Activated naive CD8-positive, alpha-beta T cell treated with anti-CD3 and anti-CD28 coated beads for 36 hours (primary cell): ENCODE measurements at regions not wholly inside any gene's neighbourhood (a gene's known extent, or its start where the extent isn't known, plus 50 kb on each side); places are given as distances from the start of the nearest gene placed in this dataset.

Experiments used
- DNase-seq: peaks from one replicate; pipeline ENCODE4 v3.0.0; 2021
- H3K27ac Mint-ChIP-seq: one replicate; pipeline ENCODE4 v1.8.0; 2022; ENCODE audit warnings: mild to moderate bottlenecking, moderate library complexity, mixed read lengths
- H3K27me3 Mint-ChIP-seq: one replicate; pipeline ENCODE4 v1.8.0; 2022; ENCODE audit warnings: mild to moderate bottlenecking, mixed read lengths
- H3K36me3 Mint-ChIP-seq: one replicate; pipeline ENCODE4 v1.8.0; 2021; ENCODE audit warnings: mild to moderate bottlenecking, mixed read lengths
- H3K4me1 Mint-ChIP-seq: one replicate; pipeline ENCODE4 v1.8.0; 2021; ENCODE audit warnings: mixed read lengths
- H3K4me3 Mint-ChIP-seq: one replicate; pipeline ENCODE4 v1.8.0; 2022; ENCODE audit warnings: mild to moderate bottlenecking, moderate library complexity, mixed read lengths
- H3K9me3 Mint-ChIP-seq: one replicate; pipeline ENCODE4 v1.8.0; 2022; ENCODE audit warnings: mixed read lengths

- Mint-ChIP-seq H3K36me3 (peaks cover 5% of the 10 kb centered on the region), H3K27me3 (peaks cover 24% of the 10 kb centered on the region), H3K4me3 (no peak overlapping the region), H3K27ac (no peak overlapping the region), H3K4me1 (no peaks in the 10 kb centered on the region), H3K9me3 (peaks cover 13% of the 10 kb centered on the region)
- no peak for DNase-seq
These were observed 385.0 kb downstream of the EIPR1 start for GRCh38 chr2:2992634-2993033.

- Mint-ChIP-seq H3K9me3 (peaks cover 16% of the 10 kb centered on the region), H3K36me3 (peaks cover 5% of the 10 kb centered on the region), H3K4me1 (no peaks in the 10 kb centered on the region), H3K4me3 (no peak overlapping the region), H3K27ac (no peak overlapping the region), H3K27me3 (peaks cover 9% of the 10 kb centered on the region)
- no peak for DNase-seq
These were observed 392.6 kb downstream of the EIPR1 start for GRCh38 chr2:2985020-2985419.

- DNase-seq: no peak
- Mint-ChIP-seq H3K36me3 (no peaks in the 10 kb centered on the region), H3K27ac (no peak overlapping the region), H3K27me3 (peaks cover 16% of the 10 kb centered on the region), H3K4me1 (no peaks in the 10 kb centered on the region), H3K9me3 (peaks cover 6% of the 10 kb centered on the region), H3K4me3 (no peak overlapping the region)
These were observed 396.6 kb downstream of the EIPR1 start for GRCh38 chr2:2981000-2981399.

GRCh38 chr2:2974982-2975381 is 402.6 kb downstream of the EIPR1 start:
- Mint-ChIP-seq H3K36me3 (no peaks in the 10 kb centered on the region), H3K27me3 (peaks cover 23% of the 10 kb centered on the region), H3K9me3 (peaks cover 2% of the 10 kb centered on the region), H3K4me1 (no peaks in the 10 kb centered on the region), H3K4me3 (no peak overlapping the region), H3K27ac (no peak overlapping the region)
- no peak for DNase-seq

GRCh38 chr2:2960441-2961133 is 417.0 kb downstream of the EIPR1 start:
- Mint-ChIP-seq H3K9me3 (peaks cover 5% of the 10 kb centered on the region), H3K4me1 (peaks cover under 1% of the 10 kb centered on the region), H3K27me3 (peaks cover 4% of the 10 kb centered on the region), H3K27ac (no peak overlapping the region), H3K4me3 (no peak overlapping the region), H3K36me3 (no peaks in the 10 kb centered on the region)
- no peak for DNase-seq

- DNase-seq: no peak
- Mint-ChIP-seq H3K27ac (no peak overlapping the region), H3K9me3 (peaks cover 7% of the 10 kb centered on the region), H3K36me3 (no peaks in the 10 kb centered on the region), H3K27me3 (no peaks in the 10 kb centered on the region), H3K4me3 (no peak overlapping the region), H3K4me1 (no peaks in the 10 kb centered on the region)
These were observed 427.1 kb downstream of the EIPR1 start for GRCh38 chr2:2950403-2950952.

GRCh38 chr2:2947406-2947805 is 430.2 kb downstream of the EIPR1 start:
- DNase-seq: no peak
- Mint-ChIP-seq H3K27ac (no peak overlapping the region), H3K9me3 (peaks cover 11% of the 10 kb centered on the region), H3K4me1 (no peaks in the 10 kb centered on the region), H3K36me3 (no peaks in the 10 kb centered on the region), H3K27me3 (no peaks in the 10 kb centered on the region), H3K4me3 (no peak overlapping the region)

- Mint-ChIP-seq H3K9me3 (peaks cover 14% of the 10 kb centered on the region), H3K4me1 (no peaks in the 10 kb centered on the region), H3K4me3 (no peak overlapping the region), H3K36me3 (no peaks in the 10 kb centered on the region), H3K27me3 (peaks cover 4% of the 10 kb centered on the region), H3K27ac (no peak overlapping the region)
- DNase-seq: no peak
These were observed 434.7 kb downstream of the EIPR1 start for GRCh38 chr2:2942906-2943305.

GRCh38 chr2:2942225-2942624 is 435.4 kb downstream of the EIPR1 start:
- Mint-ChIP-seq H3K27ac (no peak overlapping the region), H3K4me3 (no peak overlapping the region), H3K9me3 (peaks cover 17% of the 10 kb centered on the region), H3K36me3 (no peaks in the 10 kb centered on the region), H3K4me1 (no peaks in the 10 kb centered on the region), H3K27me3 (peaks cover 4% of the 10 kb centered on the region)
- no peak for DNase-seq

GRCh38 chr2:2941205-2941604 is 436.4 kb downstream of the EIPR1 start:
- Mint-ChIP-seq H3K36me3 (peaks cover 5% of the 10 kb centered on the region), H3K4me1 (no peaks in the 10 kb centered on the region), H3K9me3 (peaks cover 25% of the 10 kb centered on the region), H3K4me3 (no peak overlapping the region), H3K27ac (no peak overlapping the region), H3K27me3 (peaks cover 4% of the 10 kb centered on the region)
- DNase-seq: no peak

- H3K9me3 Mint-ChIP-seq: peaks cover 25% of the 10 kb centered on the region
- H3K27me3 Mint-ChIP-seq: peaks cover 4% of the 10 kb centered on the region
- no peak for DNase-seq
- no peak overlapping the region for H3K27ac Mint-ChIP-seq
- H3K4me1 Mint-ChIP-seq: no peaks in the 10 kb centered on the region
- no peak overlapping the region for H3K4me3 Mint-ChIP-seq
- peaks cover 5% of the 10 kb centered on the region for H3K36me3 Mint-ChIP-seq
These were observed 436.9 kb downstream of the EIPR1 start for GRCh38 chr2:2940702-2941101.

GRCh38 chr2:2940061-2940460 is 437.6 kb downstream of the EIPR1 start:
- Mint-ChIP-seq H3K4me1 (no peaks in the 10 kb centered on the region), H3K27me3 (peaks cover 4% of the 10 kb centered on the region), H3K36me3 (peaks cover 5% of the 10 kb centered on the region), H3K9me3 (peaks cover 20% of the 10 kb centered on the region), H3K4me3 (no peak overlapping the region), H3K27ac (no peak overlapping the region)
- no peak for DNase-seq

- DNase-seq: no peak
- H3K27ac Mint-ChIP-seq: no peak overlapping the region
- no peak overlapping the region for H3K4me3 Mint-ChIP-seq
- no peaks in the 10 kb centered on the region for H3K4me1 Mint-ChIP-seq
- peaks cover 5% of the 10 kb centered on the region for H3K36me3 Mint-ChIP-seq
- peaks cover 4% of the 10 kb centered on the region for H3K27me3 Mint-ChIP-seq
- H3K9me3 Mint-ChIP-seq: peaks cover 17% of the 10 kb centered on the region
These were observed 438.4 kb downstream of the EIPR1 start for GRCh38 chr2:2939078-2939795.

- Mint-ChIP-seq H3K4me1 (no peaks in the 10 kb centered on the region), H3K9me3 (peaks cover 14% of the 10 kb centered on the region), H3K27ac (no peak overlapping the region), H3K36me3 (peaks cover 5% of the 10 kb centered on the region), H3K4me3 (no peak overlapping the region), H3K27me3 (peaks cover 4% of the 10 kb centered on the region)
- no peak for DNase-seq
These were observed 439.1 kb downstream of the EIPR1 start for GRCh38 chr2:2938481-2938880.

GRCh38 chr2:2935445-2936149 is 442.0 kb downstream of the EIPR1 start:
- Mint-ChIP-seq H3K4me3 (no peak overlapping the region), H3K9me3 (peaks cover 14% of the 10 kb centered on the region), H3K4me1 (no peaks in the 10 kb centered on the region), H3K27me3 (no peaks in the 10 kb centered on the region), H3K27ac (no peak overlapping the region), H3K36me3 (peaks cover 5% of the 10 kb centered on the region)
- no peak for DNase-seq
